ENCODE measurements at regions not wholly inside any gene's neighbourhood (a gene's known extent, or its start where the extent isn't known, plus 50 kb on each side); places are given as distances from the start of the nearest gene placed in this dataset.

GRCh38 chr13:103866048-103866447, 799.8 kb upstream of the SLC10A2 start:
- Histone ChIP-seq H3K4me3 (ENCODE audit: low read length in 2 of 2) (no peak overlapping the region), H3K36me3 (ENCODE audit: control insufficient read depth in 2 of 2, insufficient read depth in 2 of 2, low read length in 2 of 2) (no peaks in the 10 kb centered on the region), H3K9ac (ENCODE audit: low read length in 2 of 2) (no peak overlapping the region), H3K27me3 (ENCODE audit: control insufficient read depth in 1 of 2, insufficient read depth in 2 of 2, low read length in 2 of 2) (no peaks in the 10 kb centered on the region), H3K9me3 (ENCODE audit: control insufficient read depth in 2 of 2, low read length in 2 of 2) (no peaks in the 10 kb centered on the region), H3K27ac (ENCODE audit: low read length) (no peak overlapping the region), H3K4me1 (ENCODE audit: control insufficient read depth, insufficient read depth, low read length) (no peaks in the 10 kb centered on the region)

GRCh38 chr13:103862525-103862924, 796.3 kb upstream of the SLC10A2 start:
- H3K9me3 ChIP-seq (ENCODE audit: control insufficient read depth in 2 of 2, low read length in 2 of 2): no peaks in the 10 kb centered on the region
- H3K27ac ChIP-seq (ENCODE audit: low read length): no peak overlapping the region
- H3K36me3 ChIP-seq (ENCODE audit: control insufficient read depth in 2 of 2, insufficient read depth in 2 of 2, low read length in 2 of 2): no peaks in the 10 kb centered on the region
- no peaks in the 10 kb centered on the region for H3K4me1 ChIP-seq (ENCODE audit: control insufficient read depth, insufficient read depth, low read length)
- no peaks in the 10 kb centered on the region for H3K27me3 ChIP-seq (ENCODE audit: control insufficient read depth in 1 of 2, insufficient read depth in 2 of 2, low read length in 2 of 2)
- H3K4me3 ChIP-seq (ENCODE audit: low read length in 2 of 2): no peak overlapping the region
- H3K9ac ChIP-seq (ENCODE audit: low read length in 2 of 2): no peak overlapping the region

GRCh38 chr13:103859952-103860351, 793.7 kb upstream of the SLC10A2 start:
- Histone ChIP-seq H3K9me3 (ENCODE audit: control insufficient read depth in 2 of 2, low read length in 2 of 2) (no peaks in the 10 kb centered on the region), H3K9ac (ENCODE audit: low read length in 2 of 2) (no peak overlapping the region), H3K27ac (ENCODE audit: low read length) (no peak overlapping the region), H3K4me1 (ENCODE audit: control insufficient read depth, insufficient read depth, low read length) (no peaks in the 10 kb centered on the region), H3K4me3 (ENCODE audit: low read length in 2 of 2) (no peak overlapping the region), H3K36me3 (ENCODE audit: control insufficient read depth in 2 of 2, insufficient read depth in 2 of 2, low read length in 2 of 2) (no peaks in the 10 kb centered on the region), H3K27me3 (ENCODE audit: control insufficient read depth in 1 of 2, insufficient read depth in 2 of 2, low read length in 2 of 2) (no peaks in the 10 kb centered on the region)

GRCh38 chr13:103852036-103852435, 785.8 kb upstream of the SLC10A2 start:
- H3K9me3 ChIP-seq (ENCODE audit: control insufficient read depth in 2 of 2, low read length in 2 of 2): no peaks in the 10 kb centered on the region
- H3K9ac ChIP-seq (ENCODE audit: low read length in 2 of 2): no peak overlapping the region
- no peaks in the 10 kb centered on the region for H3K36me3 ChIP-seq (ENCODE audit: control insufficient read depth in 2 of 2, insufficient read depth in 2 of 2, low read length in 2 of 2)
- no peaks in the 10 kb centered on the region for H3K27me3 ChIP-seq (ENCODE audit: control insufficient read depth in 1 of 2, insufficient read depth in 2 of 2, low read length in 2 of 2)
- H3K4me1 ChIP-seq (ENCODE audit: control insufficient read depth, insufficient read depth, low read length): no peaks in the 10 kb centered on the region
- no peak overlapping the region for H3K27ac ChIP-seq (ENCODE audit: low read length)
- H3K4me3 ChIP-seq (ENCODE audit: low read length in 2 of 2): no peak overlapping the region

GRCh38 chr13:103844471-103844870, 778.3 kb upstream of the SLC10A2 start:
- Histone ChIP-seq H3K27me3 (ENCODE audit: control insufficient read depth in 1 of 2, insufficient read depth in 2 of 2, low read length in 2 of 2) (no peaks in the 10 kb centered on the region), H3K4me3 (ENCODE audit: low read length in 2 of 2) (no peak overlapping the region), H3K4me1 (ENCODE audit: control insufficient read depth, insufficient read depth, low read length) (no peaks in the 10 kb centered on the region), H3K9me3 (ENCODE audit: control insufficient read depth in 2 of 2, low read length in 2 of 2) (no peaks in the 10 kb centered on the region), H3K9ac (ENCODE audit: low read length in 2 of 2) (no peak overlapping the region), H3K36me3 (ENCODE audit: control insufficient read depth in 2 of 2, insufficient read depth in 2 of 2, low read length in 2 of 2) (no peaks in the 10 kb centered on the region), H3K27ac (ENCODE audit: low read length) (no peak overlapping the region)

- H3K9ac ChIP-seq (ENCODE audit: low read length in 2 of 2): no peak overlapping the region
- no peak overlapping the region for H3K27ac ChIP-seq (ENCODE audit: low read length)
Measured at GRCh38 chr13:103839460-103839859, 773.2 kb upstream of the SLC10A2 start.

GRCh38 chr13:103835052-103835451, 768.8 kb upstream of the SLC10A2 start:
- no peaks in the 10 kb centered on the region for H3K27me3 ChIP-seq (ENCODE audit: control insufficient read depth in 1 of 2, insufficient read depth in 2 of 2, low read length in 2 of 2)
- no peak overlapping the region for H3K9ac ChIP-seq (ENCODE audit: low read length in 2 of 2)
- H3K4me3 ChIP-seq (ENCODE audit: low read length in 2 of 2): no peak overlapping the region
- no peak overlapping the region for H3K27ac ChIP-seq (ENCODE audit: low read length)
- H3K4me1 ChIP-seq (ENCODE audit: control insufficient read depth, insufficient read depth, low read length): no peaks in the 10 kb centered on the region
- no peaks in the 10 kb centered on the region for H3K36me3 ChIP-seq (ENCODE audit: control insufficient read depth in 2 of 2, insufficient read depth in 2 of 2, low read length in 2 of 2)
- no peaks in the 10 kb centered on the region for H3K9me3 ChIP-seq (ENCODE audit: control insufficient read depth in 2 of 2, low read length in 2 of 2)

More at GRCh38 chr13:103839460-103839859, 773.2 kb upstream of the SLC10A2 start:
- H3K9me3 ChIP-seq (ENCODE audit: control insufficient read depth in 2 of 2, low read length in 2 of 2): no peaks in the 10 kb centered on the region
- no peaks in the 10 kb centered on the region for H3K36me3 ChIP-seq (ENCODE audit: control insufficient read depth in 2 of 2, insufficient read depth in 2 of 2, low read length in 2 of 2)
- no peaks in the 10 kb centered on the region for H3K4me1 ChIP-seq (ENCODE audit: control insufficient read depth, insufficient read depth, low read length)
- no peak overlapping the region for H3K4me3 ChIP-seq (ENCODE audit: low read length in 2 of 2)
- H3K27me3 ChIP-seq (ENCODE audit: control insufficient read depth in 1 of 2, insufficient read depth in 2 of 2, low read length in 2 of 2): no peaks in the 10 kb centered on the region

- Histone ChIP-seq H3K27ac (ENCODE audit: low read length) (no peak overlapping the region), H3K9me3 (ENCODE audit: control insufficient read depth in 2 of 2, low read length in 2 of 2) (no peaks in the 10 kb centered on the region), H3K4me1 (ENCODE audit: control insufficient read depth, insufficient read depth, low read length) (no peaks in the 10 kb centered on the region), H3K4me3 (ENCODE audit: low read length in 2 of 2) (no peak overlapping the region), H3K36me3 (ENCODE audit: control insufficient read depth in 2 of 2, insufficient read depth in 2 of 2, low read length in 2 of 2) (no peaks in the 10 kb centered on the region), H3K9ac (ENCODE audit: low read length in 2 of 2) (no peak overlapping the region), H3K27me3 (ENCODE audit: control insufficient read depth in 1 of 2, insufficient read depth in 2 of 2, low read length in 2 of 2) (no peaks in the 10 kb centered on the region)
Measured at GRCh38 chr13:103833294-103833852, 767.2 kb upstream of the SLC10A2 start.

- no peaks in the 10 kb centered on the region for H3K36me3 ChIP-seq (ENCODE audit: control insufficient read depth in 2 of 2, insufficient read depth in 2 of 2, low read length in 2 of 2)
- H3K27me3 ChIP-seq (ENCODE audit: control insufficient read depth in 1 of 2, insufficient read depth in 2 of 2, low read length in 2 of 2): no peaks in the 10 kb centered on the region
- no peak overlapping the region for H3K27ac ChIP-seq (ENCODE audit: low read length)
- no peak overlapping the region for H3K4me3 ChIP-seq (ENCODE audit: low read length in 2 of 2)
- H3K9ac ChIP-seq (ENCODE audit: low read length in 2 of 2): no peak overlapping the region
- H3K4me1 ChIP-seq (ENCODE audit: control insufficient read depth, insufficient read depth, low read length): no peaks in the 10 kb centered on the region
- H3K9me3 ChIP-seq (ENCODE audit: control insufficient read depth in 2 of 2, low read length in 2 of 2): peaks cover 0 to 4% of the 10 kb centered on the region in 2 donors
Measured at GRCh38 chr13:103815619-103816018, 749.4 kb upstream of the SLC10A2 start.

GRCh38 chr13:103812971-103813370, 746.8 kb upstream of the SLC10A2 start:
- H3K27ac ChIP-seq (ENCODE audit: low read length): no peak overlapping the region
- no peak overlapping the region for H3K4me3 ChIP-seq (ENCODE audit: low read length in 2 of 2)
- no peaks in the 10 kb centered on the region for H3K4me1 ChIP-seq (ENCODE audit: control insufficient read depth, insufficient read depth, low read length)
- no peaks in the 10 kb centered on the region for H3K27me3 ChIP-seq (ENCODE audit: control insufficient read depth in 1 of 2, insufficient read depth in 2 of 2, low read length in 2 of 2)
- no peak overlapping the region for H3K9ac ChIP-seq (ENCODE audit: low read length in 2 of 2)
- no peaks in the 10 kb centered on the region for H3K36me3 ChIP-seq (ENCODE audit: control insufficient read depth in 2 of 2, insufficient read depth in 2 of 2, low read length in 2 of 2)
- peaks cover 0 to 4% of the 10 kb centered on the region in 2 donors for H3K9me3 ChIP-seq (ENCODE audit: control insufficient read depth in 2 of 2, low read length in 2 of 2)

GRCh38 chr13:103812558-103812957, 746.3 kb upstream of the SLC10A2 start:
- Histone ChIP-seq H3K9me3 (ENCODE audit: control insufficient read depth in 2 of 2, low read length in 2 of 2) (peaks cover 0 to 4% of the 10 kb centered on the region in 2 donors), H3K9ac (ENCODE audit: low read length in 2 of 2) (no peak overlapping the region), H3K4me1 (ENCODE audit: control insufficient read depth, insufficient read depth, low read length) (no peaks in the 10 kb centered on the region), H3K27ac (ENCODE audit: low read length) (no peak overlapping the region), H3K36me3 (ENCODE audit: control insufficient read depth in 2 of 2, insufficient read depth in 2 of 2, low read length in 2 of 2) (no peaks in the 10 kb centered on the region), H3K27me3 (ENCODE audit: control insufficient read depth in 1 of 2, insufficient read depth in 2 of 2, low read length in 2 of 2) (no peaks in the 10 kb centered on the region), H3K4me3 (ENCODE audit: low read length in 2 of 2) (no peak overlapping the region)
